Activated CD4-positive, CD25-positive, alpha-beta regulatory T cell treated with anti-CD3 and anti-CD28 coated beads, Interleukin-2, amount 50 U/mL, for 24 hours (primary cell): ENCODE measurements at regions not wholly inside any gene's neighbourhood (a gene's known extent, or its start where the extent isn't known, plus 50 kb on each side); places are given as distances from the start of the nearest gene placed in this dataset.
"Not testable (repeated sequence)": the region's sequence is repeated elsewhere in the genome, so short reads cannot be mapped to it uniquely, and the experiment has no call there.

Source experiments
- ATAC-seq, 2 donors: fragments of 150-1000 bp; cut with Tn5 transposase; one replicate each; pipeline ENCODE4 v1.10.0; 2021; ENCODE audit warnings: mild to moderate bottlenecking in 1 of 2, moderate library complexity in 1 of 2

GRCh38 chrX:51155157-51155556 is 177.5 kb upstream of the NUDT10 start:
- peak; percentile 20 to 21 for ATAC-seq

- ATAC-seq: no peak
Observed at GRCh38 chrX:51155566-51155965, 177.1 kb upstream of the NUDT10 start.

- ATAC-seq: no peak
Observed at GRCh38 chrX:51158231-51158630, 174.4 kb upstream of the NUDT10 start.

- ATAC-seq: not testable (repeated sequence)
Observed at GRCh38 chrX:51159378-51159777, 173.2 kb upstream of the NUDT10 start.

GRCh38 chrX:51163730-51164129 is 168.9 kb upstream of the NUDT10 start:
- ATAC-seq: no peak

- not testable (repeated sequence) for ATAC-seq
Observed at GRCh38 chrX:51178356-51178900, 154.2 kb upstream of the NUDT10 start.

- ATAC-seq: not testable (repeated sequence)
Observed at GRCh38 chrX:51179805-51180204, 152.8 kb upstream of the NUDT10 start.

- no peak for ATAC-seq
Observed at GRCh38 chrX:51182545-51182944, 150.1 kb upstream of the NUDT10 start.

GRCh38 chrX:51192104-51192503 is 140.5 kb upstream of the NUDT10 start:
- no peak for ATAC-seq

- no peak for ATAC-seq
Observed at GRCh38 chrX:51215266-51215665, 117.4 kb upstream of the NUDT10 start.

GRCh38 chrX:51215856-51216255 is 116.8 kb upstream of the NUDT10 start:
- ATAC-seq: no peak

- no peak for ATAC-seq
Observed at GRCh38 chrX:51242212-51242611, 90.4 kb upstream of the NUDT10 start.

- ATAC-seq: no peak
Observed at GRCh38 chrX:51257490-51257889, 75.1 kb upstream of the NUDT10 start.

GRCh38 chrX:51262271-51262670 is 70.4 kb upstream of the NUDT10 start:
- ATAC-seq: not testable (repeated sequence)

- no peak for ATAC-seq
Observed at GRCh38 chrX:51272638-51273037, 60.0 kb upstream of the NUDT10 start.

GRCh38 chrX:51281758-51282318 is 50.8 kb upstream of the NUDT10 start:
- ATAC-seq: peak; percentile 17 to 20
